ENCODE measurements at regions not wholly inside any gene's neighbourhood (a gene's known extent, or its start where the extent isn't known, plus 50 kb on each side); places are given as distances from the start of the nearest gene placed in this dataset.

GRCh38 chrX:45381841-45382240 lies 181.2 kb upstream of the DIPK2B start:
- TF ChIP-seq POLR2A (IDR thresholded peaks at IDR 0.05; ENCODE audit: low read depth, low read length) = no peak
- FAIRE-seq = no peak

GRCh38 chrX:45381366-45381765 lies 180.7 kb upstream of the DIPK2B start:
- FAIRE-seq = no peak
- no peak for TF ChIP-seq POLR2A (IDR thresholded peaks at IDR 0.05; ENCODE audit: low read depth, low read length)
- no peak for DNase-seq (ENCODE audit: insufficient read length, low spot score)

More at GRCh38 chrX:45381841-45382240, 181.2 kb upstream of the DIPK2B start:
- DNase-seq (ENCODE audit: insufficient read length, low spot score) = no peak

- FAIRE-seq (no peak), DNase-seq (ENCODE audit: insufficient read length, low spot score) (no peak)
- TF ChIP-seq POLR2A (IDR thresholded peaks at IDR 0.05; ENCODE audit: low read depth, low read length) = no peak
Observed at GRCh38 chrX:45379236-45379635, 178.6 kb upstream of the DIPK2B start.

- DNase-seq (ENCODE audit: insufficient read length, low spot score) (no peak), FAIRE-seq (no peak)
- TF ChIP-seq POLR2A (IDR thresholded peaks at IDR 0.05; ENCODE audit: low read depth, low read length) = no peak
Observed at GRCh38 chrX:45372151-45372550, 171.5 kb upstream of the DIPK2B start.

- TF ChIP-seq POLR2A (IDR thresholded peaks at IDR 0.05; ENCODE audit: low read depth, low read length) = no peak
- FAIRE-seq = no peak
- no peak for DNase-seq (ENCODE audit: insufficient read length, low spot score)
Observed at GRCh38 chrX:45368705-45369104, 168.0 kb upstream of the DIPK2B start.

GRCh38 chrX:45363596-45363995 lies 162.9 kb upstream of the DIPK2B start:
- no peak for FAIRE-seq
- DNase-seq (ENCODE audit: insufficient read length, low spot score) = no peak
- no peak for TF ChIP-seq POLR2A (IDR thresholded peaks at IDR 0.05; ENCODE audit: low read depth, low read length)

GRCh38 chrX:45360571-45360970 lies 159.9 kb upstream of the DIPK2B start:
- FAIRE-seq = no peak
- no peak for TF ChIP-seq POLR2A (IDR thresholded peaks at IDR 0.05; ENCODE audit: low read depth, low read length)
- no peak for DNase-seq (ENCODE audit: insufficient read length, low spot score)

- FAIRE-seq = no peak
- TF ChIP-seq POLR2A (IDR thresholded peaks at IDR 0.05; ENCODE audit: low read depth, low read length) = no peak
- no peak for DNase-seq (ENCODE audit: insufficient read length, low spot score)
Observed at GRCh38 chrX:45358392-45358791, 157.7 kb upstream of the DIPK2B start.

- no peak for FAIRE-seq
- DNase-seq (ENCODE audit: insufficient read length, low spot score) = no peak
- TF ChIP-seq POLR2A (IDR thresholded peaks at IDR 0.05; ENCODE audit: low read depth, low read length) = no peak
Observed at GRCh38 chrX:45353456-45353855, 152.8 kb upstream of the DIPK2B start.

GRCh38 chrX:45352611-45353010 lies 151.9 kb upstream of the DIPK2B start:
- TF ChIP-seq POLR2A (IDR thresholded peaks at IDR 0.05; ENCODE audit: low read depth, low read length) = no peak
- DNase-seq (ENCODE audit: insufficient read length, low spot score) (no peak), FAIRE-seq (no peak)

- DNase-seq (ENCODE audit: insufficient read length, low spot score) (no peak), FAIRE-seq (no peak)
- no peak for TF ChIP-seq POLR2A (IDR thresholded peaks at IDR 0.05; ENCODE audit: low read depth, low read length)
Observed at GRCh38 chrX:45351478-45351877, 150.8 kb upstream of the DIPK2B start.

GRCh38 chrX:45348296-45348695 lies 147.6 kb upstream of the DIPK2B start:
- no peak for TF ChIP-seq POLR2A (IDR thresholded peaks at IDR 0.05; ENCODE audit: low read depth, low read length)
- FAIRE-seq = no peak
- DNase-seq (ENCODE audit: insufficient read length, low spot score) = no peak

- DNase-seq (ENCODE audit: insufficient read length, low spot score) (no peak), FAIRE-seq (no peak)
- TF ChIP-seq POLR2A (IDR thresholded peaks at IDR 0.05; ENCODE audit: low read depth, low read length) = no peak
Observed at GRCh38 chrX:45347877-45348276, 147.2 kb upstream of the DIPK2B start.

- FAIRE-seq (no peak), DNase-seq (ENCODE audit: insufficient read length, low spot score) (no peak)
- no peak for TF ChIP-seq POLR2A (IDR thresholded peaks at IDR 0.05; ENCODE audit: low read depth, low read length)
Observed at GRCh38 chrX:45344594-45344993, 143.9 kb upstream of the DIPK2B start.

- DNase-seq (ENCODE audit: insufficient read length, low spot score) (no peak), FAIRE-seq (no peak)
- no peak for TF ChIP-seq POLR2A (IDR thresholded peaks at IDR 0.05; ENCODE audit: low read depth, low read length)
Observed at GRCh38 chrX:45329217-45329616, 128.5 kb upstream of the DIPK2B start.

GRCh38 chrX:45324941-45325340 lies 124.3 kb upstream of the DIPK2B start:
- no peak for TF ChIP-seq POLR2A (IDR thresholded peaks at IDR 0.05; ENCODE audit: low read depth, low read length)
- DNase-seq (ENCODE audit: insufficient read length, low spot score) (no peak), FAIRE-seq (no peak)

Data from H54 (cell line).